AG09309 (cell line): ENCODE measurements at regions not wholly inside any gene's neighbourhood (a gene's known extent, or its start where the extent isn't known, plus 50 kb on each side); places are given as distances from the start of the nearest gene placed in this dataset.
"Not testable (repeated sequence)": the region's sequence is repeated elsewhere in the genome, so short reads cannot be mapped to it uniquely, and the experiment has no call there.

Experiments used
- DNase-seq: peaks from one replicate; pipeline ENCODE4 v3.0.0-alpha.2; 2010; ENCODE audit warnings: low read depth
- H3K4me3 ChIP-seq: 2 replicates; pipeline ENCODE4 v1.5.1; 2011; ENCODE audit warnings: mild to moderate bottlenecking, low read depth, low read length, moderate library complexity; ENCODE audit not compliant: control insufficient read depth
- CTCF ChIP-seq: IDR thresholded peaks from 2 replicates; pipeline ENCODE4 v1.5.1; 2011; ENCODE audit warnings: mild to moderate bottlenecking, low read depth, low read length, inconsistent platforms; ENCODE audit not compliant: insufficient read depth, control insufficient read depth; ENCODE audit errors: missing control alignments

DNA sequence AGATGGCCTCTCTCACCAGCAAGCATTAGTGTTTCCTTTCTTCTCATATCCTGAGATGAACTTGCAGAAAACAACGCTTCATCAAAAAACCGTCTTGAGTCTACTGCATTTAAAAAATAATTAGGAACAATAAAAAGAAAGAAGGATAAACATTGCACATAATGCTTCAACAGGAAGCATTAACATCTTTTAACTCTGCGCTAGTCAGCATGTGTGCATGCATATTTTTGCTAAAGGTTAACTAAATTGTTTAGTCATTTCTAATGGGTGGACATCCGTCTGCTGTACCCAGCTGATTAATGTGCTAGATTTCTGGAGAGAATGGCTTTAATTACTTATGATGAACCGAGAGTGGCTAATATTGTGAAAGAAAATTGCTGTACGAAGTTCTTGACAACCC lies 349.3 kb downstream of the SOX4 start:
- no peak for TF ChIP-seq CTCF
- no peak for DNase-seq
- H3K4me3 ChIP-seq = no peak overlapping the region

DNA sequence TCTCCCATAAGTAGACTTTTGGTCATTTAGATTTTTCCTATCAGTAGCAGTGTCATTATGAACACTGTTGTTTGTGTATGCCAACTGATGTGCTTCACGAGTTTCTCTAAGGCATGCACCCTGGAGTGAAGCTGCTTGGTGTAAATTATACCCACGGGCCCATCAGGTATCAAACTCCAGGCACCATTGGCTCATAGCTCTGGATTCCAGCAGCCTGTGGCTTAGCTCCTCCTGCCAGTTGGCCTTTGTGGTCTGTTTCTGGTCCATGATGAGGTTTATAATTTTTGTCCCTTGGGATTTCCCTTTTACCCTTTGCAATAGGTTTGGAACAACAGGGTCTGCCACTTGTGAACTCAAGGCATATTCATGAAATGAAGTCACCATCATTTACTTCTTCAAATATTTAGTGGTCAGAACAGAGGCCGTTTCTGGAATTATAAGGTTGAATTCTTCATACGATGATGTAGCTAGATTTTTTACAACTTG lies 350.5 kb downstream of the PRL start:
- DNase-seq = peak; percentile 98
- no peak for TF ChIP-seq CTCF
- H3K4me3 ChIP-seq = no peak overlapping the region

GRCh38 chr6:21947227-21947626 lies 349.6 kb downstream of the PRL start:
- not testable (repeated sequence) for H3K4me3 ChIP-seq, DNase-seq

DNA sequence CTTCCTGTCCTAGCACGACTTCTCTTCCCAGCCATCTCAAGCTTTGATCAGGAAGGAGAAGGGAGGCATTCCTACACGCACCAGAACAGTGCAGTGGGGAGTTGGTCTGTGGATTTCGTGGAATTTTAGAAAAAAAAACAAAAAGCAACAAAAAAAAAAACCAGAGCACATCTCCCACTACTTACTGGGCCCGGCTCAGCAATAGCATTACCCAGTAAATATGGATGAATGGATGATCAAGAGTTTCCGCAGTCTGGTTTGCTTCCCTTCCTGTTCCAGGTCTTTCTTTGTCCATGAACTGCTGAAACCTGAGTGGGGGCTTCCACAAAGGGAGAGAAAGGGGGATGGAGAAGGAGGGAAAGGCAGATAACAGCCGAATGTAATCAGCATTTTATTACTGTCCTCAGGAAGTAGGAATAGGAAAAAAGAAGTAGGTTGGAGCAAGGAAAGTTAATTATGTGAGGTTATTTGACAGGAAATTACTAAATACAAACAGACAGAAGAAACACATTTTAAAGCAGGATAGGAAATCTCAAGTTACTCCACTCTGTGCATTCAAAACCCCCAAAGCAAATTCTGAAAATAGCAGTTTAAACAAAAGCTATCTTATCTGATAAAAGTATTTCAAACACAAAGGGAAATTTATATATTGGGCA lies 349.0 kb downstream of the PRL start:
- H3K4me3 ChIP-seq = no peak overlapping the region
- DNase-seq = no peak
- TF ChIP-seq CTCF = no peak

DNA sequence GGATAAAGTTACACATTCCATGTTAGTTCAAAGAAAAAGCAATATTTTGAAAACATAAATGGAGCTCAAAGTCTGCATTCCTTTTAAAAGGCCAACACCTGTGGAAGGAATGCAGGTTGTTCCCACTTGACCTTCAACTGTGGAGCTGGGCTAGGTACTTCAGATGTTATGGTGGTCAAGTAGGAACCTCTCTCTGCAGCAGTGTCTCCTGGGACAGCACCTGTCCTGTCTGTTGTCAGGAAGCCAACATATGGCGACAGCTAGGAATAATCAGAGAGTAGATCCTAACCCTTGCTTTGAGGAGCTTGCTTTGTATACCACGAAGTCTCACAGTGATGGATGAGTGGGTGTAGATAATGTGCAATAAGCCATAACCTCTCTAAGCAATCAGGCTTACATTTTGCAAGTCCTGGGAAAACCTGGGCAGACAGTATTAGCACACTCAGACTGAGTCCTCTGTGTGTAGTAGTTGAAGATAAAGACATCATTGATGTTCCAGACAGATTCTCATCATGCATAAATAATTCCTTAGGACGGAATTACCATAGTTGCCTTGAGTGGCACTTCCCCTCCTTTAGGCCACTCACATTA lies 347.5 kb downstream of the PRL start:
- TF ChIP-seq CTCF = no peak
- H3K4me3 ChIP-seq = no peak overlapping the region
- DNase-seq = no peak

GRCh38 chr6:21952367-21952766 lies 344.5 kb downstream of the PRL start:
- DNase-seq = no peak
- no peak overlapping the region for H3K4me3 ChIP-seq
- TF ChIP-seq CTCF = no peak
